K562 (cell line): ENCODE measurements at regions not wholly inside any gene's neighbourhood (a gene's known extent, or its start where the extent isn't known, plus 50 kb on each side); places are given as distances from the start of the nearest gene placed in this dataset.

Source experiments
- ATAC-seq: fragments of 200-7000 bp; cut with Tn5 transposase; 3 replicates; pipeline ENCODE4 v1.9.1; 2020; ENCODE audit warnings: moderate library complexity
- BruUV-seq: library from RNA; stranded (reverse); fragments of 400-500 nt; replicated peaks from 2 replicates; lab custom pipeline; 2021; lab: Mats Ljungman, UMichigan
- CTCF ChIA-PET: fragments of 300-600 bp; formaldehyde crosslinking; extraction: SDS; loops from one replicate; lab custom pipeline; 2021; ENCODE audit warnings: low intra/inter-chr PET ratio; lab: Yijun Ruan, JAX
- POLR2A ChIA-PET: fragments of 300-600, 350-650 bp; sonication (Branson Sonifier 250); formaldehyde crosslinking; extraction: SDS; loops from one replicate; lab custom pipeline; 2021; ENCODE audit warnings: antibody characterized with exemption, inconsistent platforms; lab: Yijun Ruan, JAX
- DNase-seq, 4 experiments: peaks; one replicate each; pipeline versions ENCODE4 v3.0.0 to v3.0.0-alpha.2; 2011 to 2018; ENCODE audit warnings: low spot score in 3 of 4, mixed read lengths in 3 of 4; ENCODE audit errors: extremely low read depth in 1 of 4
- FAIRE-seq: peaks from 2 replicates; lab custom pipeline; 2011; peaks lifted over from hg19 to GRCh38; lab: Jason Lieb, UNC
- H2AFZ ChIP-seq: 2 replicates; pipeline ENCODE4 v1.6.0; 2011; ENCODE audit warnings: low read depth, low read length, control low read depth, inconsistent platforms
- H3K27ac ChIP-seq: fragments of 200-600 bp; 3 replicates; pipeline ENCODE4 v1.8.0; 2011; ENCODE audit warnings: low read depth, mild to moderate bottlenecking, control low read depth, inconsistent platforms, low read length, moderate library complexity, mixed read lengths; ENCODE audit errors: extremely low read depth
- H3K27me3 ChIP-seq, 2 experiments: fragments of 300-600 bp in 1 of 2; 2 replicates in 1 of 2; 3 replicates in 1 of 2; pipeline versions ENCODE4 v1.6.0 to v1.8.0; 2011; ENCODE audit warnings: inconsistent platforms in 2 of 2, low read length in 2 of 2, mild to moderate bottlenecking in 1 of 2, mixed read lengths in 1 of 2, moderate library complexity in 1 of 2; ENCODE audit not compliant: control insufficient read depth in 2 of 2, insufficient read depth in 2 of 2
- H3K36me3 ChIP-seq: fragments of 300-600 bp; 3 replicates; pipeline ENCODE4 v1.8.0; 2011; ENCODE audit warnings: mild to moderate bottlenecking, low read length, inconsistent platforms; ENCODE audit not compliant: control insufficient read depth, insufficient read depth
- H3K4me1 ChIP-seq, 2 experiments: fragments of 200-600 bp in 1 of 2; replicated peaks in 1 of 2; 2 replicates in 1 of 2; 3 replicates in 1 of 2; pipeline versions ENCODE4 v1.5.1 to v1.8.0; 2011; ENCODE audit warnings: inconsistent platforms in 2 of 2, low read length in 2 of 2, mild to moderate bottlenecking in 1 of 2, mixed read lengths in 1 of 2, moderate library complexity in 1 of 2; ENCODE audit not compliant: control insufficient read depth in 2 of 2, insufficient read depth in 2 of 2
- H3K4me2 ChIP-seq: 2 replicates; pipeline ENCODE4 v1.6.1; 2011; ENCODE audit warnings: low read length, control low read depth, inconsistent platforms, mixed read lengths; ENCODE audit not compliant: insufficient read depth
- H3K4me3 ChIP-seq: fragments of 200-600 bp; sonication (generic), shearing (Covaris generic); 2 replicates; pipeline ENCODE4 v1.5.1; 2016; ENCODE audit warnings: control low read depth, inconsistent platforms
- H3K79me2 ChIP-seq: fragments of 200-600 bp; 3 replicates; pipeline ENCODE4 v1.8.0; 2011; ENCODE audit warnings: low read length, inconsistent platforms; ENCODE audit not compliant: control insufficient read depth, insufficient read depth
- H3K9ac ChIP-seq, 2 experiments: 2 replicates each; pipeline versions ENCODE4 v1.6.0 to v1.6.1; 2011; ENCODE audit warnings: low read depth in 2 of 2, low read length in 2 of 2, control low read depth in 1 of 2, inconsistent platforms in 1 of 2, mild to moderate bottlenecking in 1 of 2, mixed read lengths in 1 of 2; ENCODE audit not compliant: insufficient read depth in 1 of 2
- H3K9me1 ChIP-seq: one replicate; pipeline ENCODE4 v1.6.0; 2011; ENCODE audit warnings: inconsistent platforms, mild to moderate bottlenecking, low read length, moderate library complexity; ENCODE audit not compliant: control insufficient read depth, insufficient read depth
- H3K9me3 ChIP-seq: replicated peaks from 2 replicates; pipeline ENCODE4 v1.5.1; 2011; ENCODE audit warnings: low read depth, low read length, inconsistent platforms; ENCODE audit not compliant: control insufficient read depth, insufficient read depth
- H4K20me1 ChIP-seq: replicated peaks from 2 replicates; pipeline ENCODE4 v1.6.1; 2011; ENCODE audit warnings: low read length, inconsistent platforms, mixed read lengths; ENCODE audit not compliant: control insufficient read depth, insufficient read depth
- ARID3A ChIP-seq: IDR thresholded peaks from 2 replicates; pipeline ENCODE4 v1.6.1; 2012; ENCODE audit warnings: low read depth, low read length, improper control_type of control experiment, borderline replicate concordance
- CAMTA2 ChIP-seq: fragments of 250-450 bp; sonication (Bioruptor Pico); conservative IDR thresholded peaks from 2 replicates; pipeline ENCODE4 v1.5.1; 2022
- CGGBP1 ChIP-seq: fragments of 250-450 bp; sonication (Bioruptor Pico); IDR thresholded peaks from 2 replicates; pipeline ENCODE4 v1.9.0; 2021; ENCODE audit warnings: mild to moderate bottlenecking
- ELF4 ChIP-seq: fragments of 450-650 bp; formaldehyde crosslinking; IDR thresholded peaks from 2 replicates; pipeline ENCODE4 v1.4.0; 2022; ENCODE audit warnings: missing genetic modification characterization
- FOS ChIP-seq: IDR thresholded peaks from 3 replicates; pipeline ENCODE4 v1.6.1; 2011; ENCODE audit not compliant: insufficient read length; ENCODE audit errors: extremely low read depth
- ID3 ChIP-seq, 2 experiments: fragments of 250-450 bp in 1 of 2; fragments of 450-650 bp in 1 of 2; sonication (Bioruptor Pico) in 1 of 2; IDR thresholded peaks; 2 replicates each; pipeline versions ENCODE4 v1.6.1 to v1.8.0; 2016 to 2021; ENCODE audit warnings: mild to moderate bottlenecking in 2 of 2, moderate library complexity in 2 of 2, missing compliant biosample characterization in 1 of 2, missing genetic modification characterization in 1 of 2
- MTA1 ChIP-seq: fragments of 450-650 bp; IDR thresholded peaks from 2 replicates; pipeline ENCODE4 v1.6.1; 2017; ENCODE audit warnings: borderline replicate concordance
- PRPF4 ChIP-seq: fragments of 200-400 bp; formaldehyde crosslinking; IDR thresholded peaks from one replicate; pipeline ENCODE4 v1.6.1; 2017; ENCODE audit warnings: low read length, low read depth, mild to moderate bottlenecking; ENCODE audit not compliant: insufficient read depth, poor library complexity, severe bottlenecking
- RBM34 ChIP-seq: fragments of 200-400 bp; formaldehyde crosslinking; IDR thresholded peaks from 2 replicates; pipeline ENCODE4 v1.6.1; 2018; ENCODE audit warnings: low read length, borderline replicate concordance; ENCODE audit not compliant: insufficient read depth
- SAFB2 ChIP-seq: fragments of 200-400 bp; formaldehyde crosslinking; IDR thresholded peaks from 2 replicates; pipeline ENCODE4 v1.6.1; 2018; ENCODE audit warnings: borderline replicate concordance, low read length, low read depth, moderate library complexity; ENCODE audit not compliant: severe bottlenecking
- SMARCE1 ChIP-seq: fragments of 450-650 bp; IDR thresholded peaks from 2 replicates; pipeline ENCODE4 v1.7.1; 2016; ENCODE audit warnings: mild to moderate bottlenecking
- ZFP30 ChIP-seq: fragments of 250-450 bp; sonication (Bioruptor Pico); IDR thresholded peaks from 2 replicates; pipeline ENCODE4 v1.8.0; 2022; ENCODE audit warnings: moderate library complexity, mild to moderate bottlenecking, inconsistent platforms, borderline replicate concordance
- ZNF165 ChIP-seq: fragments of 250-450 bp; sonication (Bioruptor Pico); IDR thresholded peaks from 2 replicates; pipeline ENCODE4 v1.4.0; 2020; ENCODE audit warnings: borderline replicate concordance
- ZNF445 ChIP-seq: fragments of 250-450 bp; sonication (Bioruptor Pico); IDR thresholded peaks from 2 replicates; pipeline ENCODE4 v1.4.0; 2020; ENCODE audit warnings: low read depth, mild to moderate bottlenecking, moderate library complexity
- in situ Hi-C: fragments of 300-500 bp; cut with MboI; formaldehyde crosslinking; loops from 4 replicates; pipeline ENCODE4 v1.15.0; 2018; ENCODE audit warnings: inconsistent platforms, mixed read lengths
- intact Hi-C: fragments of 100-400 bp; cut with micrococcal nuclease; formaldehyde crosslinking; loops from 2 replicates; pipeline ENCODE4 v1.14.2; 2022

GRCh38 chr5:23372177-23372576 is 135.2 kb upstream of the PRDM9 start:
- FAIRE-seq = no peak
- CTCF ChIA-PET = no interaction called here

More at GRCh38 chr5:23372177-23372576, 135.2 kb upstream of the PRDM9 start:
- in situ Hi-C loops (no loop called here), intact Hi-C loops (no loop called here)
- Histone ChIP-seq H3K27me3 (no peaks in the 10 kb centered on the region), H3K4me3 (no peak overlapping the region), H3K9ac (no peak overlapping the region), H3K4me1 (no peaks in the 10 kb centered on the region), H3K27ac (no peak overlapping the region), H3K4me2 (no peak overlapping the region), H2AFZ (no peak overlapping the region), H3K9me1 (no peaks in the 10 kb centered on the region), H3K9me3 (no peaks in the 10 kb centered on the region), H4K20me1 (no peaks in the 10 kb centered on the region), H3K79me2 (no peaks in the 10 kb centered on the region), H3K36me3 (no peaks in the 10 kb centered on the region)
- DNase-seq (no peak), ATAC-seq (no peak)
- no peak for TF ChIP-seq PRPF4
- TF ChIP-seq ZFP30 (CRISPR knock-in tag) = no peak
- no peak for TF ChIP-seq ELF4
- no peak for TF ChIP-seq ARID3A
- no peak for TF ChIP-seq ID3 (CRISPR knock-in tag; IDR thresholded peaks at IDR 0.05)
- TF ChIP-seq ID3 (tag; IDR thresholded peaks at IDR 0.05) = no peak
- TF ChIP-seq MTA1 = no peak
- no peak for TF ChIP-seq ZNF445 (CRISPR knock-in tag)
- TF ChIP-seq CGGBP1 (CRISPR knock-in tag) = no peak
- no peak for TF ChIP-seq FOS
- TF ChIP-seq CAMTA2 = no peak
- TF ChIP-seq SMARCE1 = no peak
- no peak for TF ChIP-seq SAFB2
- no peak for TF ChIP-seq RBM34
- no peak for TF ChIP-seq ZNF165 (CRISPR knock-in tag)
- no TSS peak for BruUV-seq
- POLR2A ChIA-PET = no interaction called here
